ENCODE measurements at regions not wholly inside any gene's neighbourhood (a gene's known extent, or its start where the extent isn't known, plus 50 kb on each side); places are given as distances from the start of the nearest gene placed in this dataset.

DNA sequence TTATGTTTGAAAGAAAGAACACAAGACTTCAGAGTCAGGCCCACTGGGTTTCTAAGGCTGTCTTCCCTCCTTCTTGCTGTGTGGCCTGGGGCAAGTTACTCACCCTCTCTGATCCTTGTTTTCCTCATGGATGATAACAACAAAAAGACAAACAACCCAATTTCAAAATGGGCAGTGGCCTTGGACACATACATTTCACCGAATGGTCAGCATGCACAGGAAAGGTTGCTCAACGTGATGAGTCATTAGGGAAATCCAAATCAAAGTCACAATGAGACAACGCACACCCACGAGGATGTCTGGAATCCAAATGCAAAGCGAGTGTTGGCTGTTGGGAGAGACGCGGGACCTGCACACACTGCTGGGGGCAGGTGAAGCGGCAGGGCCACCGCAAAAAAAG, 50.8 kb upstream of the PPP2R2C start:
- no peaks in the 10 kb centered on the region for H3K9me3 Mint-ChIP-seq
- no peaks in the 10 kb centered on the region for H3K36me3 Mint-ChIP-seq
- no peak overlapping the region for H3K27ac Mint-ChIP-seq

DNA sequence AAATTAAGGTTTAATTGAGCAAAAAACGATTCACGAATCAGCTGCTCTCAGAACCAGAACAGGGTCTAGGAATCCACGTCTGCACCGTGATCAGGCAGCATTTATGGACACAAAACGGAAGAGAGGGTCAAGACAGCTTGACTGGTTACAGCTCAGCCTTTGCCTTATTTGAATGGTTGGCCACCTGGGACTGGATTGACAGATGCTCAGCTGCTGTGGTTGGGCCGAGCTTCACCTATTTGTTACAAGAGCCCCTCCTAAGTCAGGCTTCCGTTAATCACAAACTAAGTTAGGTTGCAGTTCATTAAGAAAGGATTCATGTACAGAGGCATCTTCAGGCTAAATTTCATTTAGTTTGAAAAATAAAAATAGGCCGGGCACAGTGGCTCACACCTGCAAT, 50.6 kb upstream of the MAN2B2 start:
- ATAC-seq: no peak
- no peaks in the 10 kb centered on the region for H3K9me3 Mint-ChIP-seq
- DNase-seq (ENCODE audit: low spot score in 2 of 2): peak in 1 of 2 donors; percentile 2
- H3K27ac Mint-ChIP-seq: no peak overlapping the region
- no peaks in the 10 kb centered on the region for H3K36me3 Mint-ChIP-seq

More for the DNA sequence above, 50.8 kb upstream of the PPP2R2C start:
- ATAC-seq (no peak), DNase-seq (ENCODE audit: low spot score in 2 of 2) (no peak)
